AG10803 (cell line): ENCODE measurements at regions not wholly inside any gene's neighbourhood (a gene's known extent, or its start where the extent isn't known, plus 50 kb on each side); places are given as distances from the start of the nearest gene placed in this dataset.

Source experiments
- DNase-seq: peaks from one replicate; pipeline ENCODE4 v3.0.0; 2010; ENCODE audit warnings: low read depth
- H3K4me3 ChIP-seq: 2 replicates; pipeline ENCODE4 v1.5.1; 2011; ENCODE audit warnings: mild to moderate bottlenecking, low read length, control low read depth
- TF ChIP-seq, protein P1 (sequence below): conservative IDR thresholded peaks from 2 replicates; pipeline ENCODE4 v1.5.1; 2011; ENCODE audit warnings: mild to moderate bottlenecking, low read length, control low read depth, inconsistent platforms

DNA sequence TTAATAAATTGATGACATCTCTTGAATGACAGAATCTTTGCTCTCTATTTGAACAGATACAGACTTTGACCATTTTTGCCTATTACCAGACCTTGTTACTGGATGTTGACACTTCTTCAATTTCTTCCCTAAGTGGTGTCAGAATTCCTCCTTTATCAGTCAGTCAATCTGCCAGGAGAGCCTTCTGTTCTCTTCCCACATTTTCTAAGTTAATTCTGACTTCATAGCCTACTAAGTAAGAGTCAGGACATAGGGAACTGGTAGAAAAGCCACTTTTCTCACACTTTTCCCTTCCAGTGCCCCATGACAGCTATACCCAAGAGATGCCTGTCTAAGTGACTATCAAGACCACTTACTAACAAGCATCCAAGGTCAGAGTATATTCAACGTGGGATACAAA is 1187.5 kb upstream of the NXPH2 start:
- DNase-seq: no peak
- H3K4me3 ChIP-seq: no peak overlapping the region
- TF ChIP-seq, protein P1, sequence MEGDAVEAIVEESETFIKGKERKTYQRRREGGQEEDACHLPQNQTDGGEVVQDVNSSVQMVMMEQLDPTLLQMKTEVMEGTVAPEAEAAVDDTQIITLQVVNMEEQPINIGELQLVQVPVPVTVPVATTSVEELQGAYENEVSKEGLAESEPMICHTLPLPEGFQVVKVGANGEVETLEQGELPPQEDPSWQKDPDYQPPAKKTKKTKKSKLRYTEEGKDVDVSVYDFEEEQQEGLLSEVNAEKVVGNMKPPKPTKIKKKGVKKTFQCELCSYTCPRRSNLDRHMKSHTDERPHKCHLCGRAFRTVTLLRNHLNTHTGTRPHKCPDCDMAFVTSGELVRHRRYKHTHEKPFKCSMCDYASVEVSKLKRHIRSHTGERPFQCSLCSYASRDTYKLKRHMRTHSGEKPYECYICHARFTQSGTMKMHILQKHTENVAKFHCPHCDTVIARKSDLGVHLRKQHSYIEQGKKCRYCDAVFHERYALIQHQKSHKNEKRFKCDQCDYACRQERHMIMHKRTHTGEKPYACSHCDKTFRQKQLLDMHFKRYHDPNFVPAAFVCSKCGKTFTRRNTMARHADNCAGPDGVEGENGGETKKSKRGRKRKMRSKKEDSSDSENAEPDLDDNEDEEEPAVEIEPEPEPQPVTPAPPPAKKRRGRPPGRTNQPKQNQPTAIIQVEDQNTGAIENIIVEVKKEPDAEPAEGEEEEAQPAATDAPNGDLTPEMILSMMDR: no peak

DNA sequence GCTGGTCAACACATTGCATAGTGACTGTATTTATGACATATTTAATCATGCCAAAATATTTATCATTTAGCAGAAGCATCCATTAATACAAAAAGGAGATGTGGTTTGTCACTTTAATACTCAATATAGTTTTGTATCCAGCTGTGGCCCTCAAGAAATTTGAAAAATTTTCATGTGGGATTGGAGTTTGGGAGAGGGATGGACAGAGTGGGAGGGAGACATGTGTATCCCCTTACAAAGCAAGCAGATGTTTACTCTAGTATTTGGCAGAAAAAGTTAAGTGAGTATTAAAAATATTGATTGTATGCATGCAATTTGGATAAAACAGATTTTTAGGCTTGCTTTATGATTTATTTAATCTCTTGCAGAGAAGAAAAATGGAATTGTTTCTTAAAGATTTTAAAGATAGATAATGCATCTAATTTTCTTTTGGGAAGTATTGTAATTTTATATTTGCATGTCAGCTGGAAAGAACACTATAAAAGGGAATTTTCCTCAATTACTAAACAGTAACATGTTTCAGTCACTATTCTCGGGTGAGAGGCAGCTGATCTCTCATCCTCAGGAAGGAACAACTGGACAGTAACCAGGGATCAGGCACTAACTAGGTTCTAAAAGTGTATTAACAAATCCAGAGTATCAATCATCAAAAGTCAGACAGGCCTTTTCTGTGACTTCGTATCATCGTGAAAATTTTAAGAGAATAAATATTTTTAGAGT is 1184.7 kb upstream of the NXPH2 start:
- H3K4me3 ChIP-seq: no peak overlapping the region
- DNase-seq: no peak
- TF ChIP-seq, protein P1: no peak

DNA sequence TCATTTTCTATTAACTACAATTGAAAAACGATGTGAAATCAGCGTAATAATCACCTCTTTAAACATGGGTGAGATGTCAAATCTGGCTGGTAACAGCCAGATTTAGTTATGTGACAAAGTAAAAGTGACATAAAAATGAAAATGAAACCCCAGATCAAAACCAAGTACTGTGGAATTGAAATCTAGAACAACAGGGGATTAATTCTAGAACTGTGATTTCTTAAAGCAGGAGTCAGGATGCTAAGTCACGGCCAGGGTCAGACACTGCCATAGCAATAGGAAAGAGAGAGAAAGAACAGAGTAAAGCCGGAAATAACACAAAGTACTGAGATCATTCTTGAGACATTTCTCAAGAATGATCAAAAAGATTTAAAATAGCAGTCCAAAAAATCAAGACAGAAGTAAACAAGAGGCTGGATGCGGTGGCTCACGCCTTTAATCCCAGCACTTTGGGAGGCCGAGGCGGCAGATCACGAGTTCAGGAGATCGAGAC is 1183.7 kb upstream of the NXPH2 start:
- no peak for DNase-seq
- TF ChIP-seq, protein P1: no peak
- H3K4me3 ChIP-seq: no peak overlapping the region

DNA sequence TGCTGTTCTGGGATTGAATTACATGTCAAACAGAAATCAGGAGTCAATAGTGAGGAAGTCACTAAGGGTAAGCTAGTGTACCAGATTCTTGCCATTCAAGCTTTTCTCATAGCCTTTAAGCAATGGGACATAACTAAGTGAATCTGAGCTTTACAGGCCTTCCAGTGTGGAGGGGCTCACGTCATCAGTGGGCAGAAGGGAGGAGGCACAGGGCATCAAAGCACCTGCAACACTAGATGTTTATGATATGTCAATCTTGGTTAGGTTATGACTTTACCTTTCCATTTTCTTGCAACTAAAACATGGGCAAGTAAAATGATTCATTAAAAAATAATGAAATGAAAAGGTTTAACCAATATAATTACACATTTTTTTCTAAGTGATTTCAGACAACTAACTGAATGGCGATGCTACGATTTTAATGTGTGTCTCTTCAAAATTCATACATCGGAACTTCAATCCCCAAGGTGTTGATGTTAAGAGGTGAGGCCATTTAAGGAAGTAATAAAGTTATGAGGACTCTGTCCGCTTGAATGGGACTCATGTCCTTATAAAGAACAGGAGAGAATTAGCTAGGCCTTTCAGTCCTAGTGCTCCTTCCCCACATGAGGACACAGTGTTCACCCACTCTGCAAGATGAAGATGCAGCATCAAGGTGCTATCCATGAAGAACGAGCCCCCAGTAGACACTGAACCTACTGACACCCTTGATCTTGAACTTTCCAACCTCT is 1169.2 kb upstream of the NXPH2 start:
- H3K4me3 ChIP-seq: no peak overlapping the region
- no peak for DNase-seq
- TF ChIP-seq, protein P1: no peak

DNA sequence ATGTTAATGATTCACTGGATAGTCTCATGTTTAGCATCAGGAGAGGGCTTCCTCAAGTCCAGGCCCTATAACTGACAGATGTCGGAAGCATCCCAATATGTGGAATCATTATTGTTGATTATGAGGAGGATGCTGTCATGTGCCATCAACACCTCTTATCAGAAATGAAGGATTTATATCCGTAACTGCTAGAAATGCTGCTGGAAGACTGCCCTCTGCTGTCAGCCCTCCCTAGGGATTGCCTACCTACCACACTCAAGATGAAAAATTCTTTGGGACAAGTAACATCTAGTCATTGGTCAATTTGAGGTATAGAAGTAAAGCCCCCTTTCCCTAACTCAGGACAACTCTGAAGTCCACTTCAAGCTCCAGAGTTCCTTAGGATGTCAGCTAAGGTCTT is 1166.5 kb upstream of the NXPH2 start:
- DNase-seq: no peak
- no peak overlapping the region for H3K4me3 ChIP-seq
- TF ChIP-seq, protein P1: no peak

DNA sequence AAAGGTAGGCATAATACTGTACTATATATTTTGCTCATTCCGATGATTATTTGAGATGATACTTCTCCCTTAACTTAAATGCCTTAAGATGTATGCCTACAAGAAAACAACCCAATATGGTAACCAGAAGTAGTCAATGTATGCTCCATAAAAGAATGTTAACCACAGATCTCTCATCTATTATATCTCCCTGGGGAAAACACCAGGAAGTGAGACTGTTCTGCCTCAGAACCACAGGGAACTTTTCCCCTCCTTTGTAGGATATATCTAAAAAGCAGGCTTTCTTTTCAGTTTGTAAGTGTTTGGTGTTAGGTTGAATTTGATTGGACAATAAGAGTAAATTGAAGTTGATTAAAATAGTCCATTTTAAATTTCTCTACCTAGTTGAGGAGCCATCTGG is 1160.5 kb upstream of the NXPH2 start:
- DNase-seq: no peak
- TF ChIP-seq, protein P1: no peak
- no peak overlapping the region for H3K4me3 ChIP-seq

DNA sequence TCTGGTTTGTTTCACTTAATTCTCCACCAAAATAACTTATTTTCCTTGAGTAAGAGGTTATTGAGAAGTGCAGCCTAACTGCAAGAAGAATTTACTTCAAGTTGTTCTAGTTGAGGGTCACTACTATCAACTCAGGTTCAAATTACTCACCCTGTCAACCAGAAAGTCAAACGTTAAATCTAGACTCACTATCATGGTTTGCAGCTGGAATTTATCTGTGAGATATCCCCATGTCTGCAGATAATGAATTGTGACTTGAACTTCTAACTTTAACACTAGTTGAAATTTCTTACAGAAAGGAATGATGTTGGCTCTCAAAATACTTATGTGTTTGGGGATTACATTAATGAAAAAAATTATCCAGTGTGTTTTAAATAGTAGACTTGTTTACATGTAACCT is 1145.7 kb upstream of the NXPH2 start:
- DNase-seq: no peak
- TF ChIP-seq, protein P1: no peak
- H3K4me3 ChIP-seq: no peak overlapping the region
